ENCODE measurements at regions not wholly inside any gene's neighbourhood (a gene's known extent, or its start where the extent isn't known, plus 50 kb on each side); places are given as distances from the start of the nearest gene placed in this dataset.

DNA sequence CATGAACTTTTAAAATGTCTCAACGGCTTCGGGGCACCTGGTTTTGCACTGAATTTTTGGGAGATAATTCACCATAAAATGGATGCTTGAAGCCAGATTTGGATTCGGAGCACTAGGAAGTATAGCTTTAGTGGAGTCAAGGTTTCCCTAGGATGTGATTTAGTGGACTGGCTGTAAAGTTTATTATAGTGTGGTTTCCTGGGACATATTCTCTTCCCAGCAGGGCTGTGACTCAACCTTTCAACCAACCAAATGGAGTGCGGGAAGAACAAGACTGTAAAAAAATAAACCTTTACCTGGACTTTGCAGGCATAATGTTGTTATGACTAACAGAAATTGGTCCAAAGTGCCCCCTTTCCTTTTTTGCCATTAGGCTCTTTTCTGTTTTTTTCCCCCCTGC is 327.4 kb upstream of the MAN1A1 start:
- TF ChIP-seq CTCF (IDR thresholded peaks at IDR 0.05) (no peak), POLR2A (IDR thresholded peaks at IDR 0.05) (no peak)

Measured in uterus (tissue), 2 donors.